H9 (cell line): ENCODE measurements at regions not wholly inside any gene's neighbourhood (a gene's known extent, or its start where the extent isn't known, plus 50 kb on each side); places are given as distances from the start of the nearest gene placed in this dataset.

Source experiments
- DNase-seq: peaks from one replicate; pipeline ENCODE4 v3.0.0-alpha.2; 2017
- H2AFZ ChIP-seq: one replicate; pipeline ENCODE4 v1.6.1; 2013; ENCODE audit warnings: mild to moderate bottlenecking, low read length, control low read depth, moderate library complexity
- H2AK5ac ChIP-seq: 2 replicates; pipeline ENCODE4 v1.6.1; 2013; ENCODE audit warnings: low read length, control low read depth, mixed read lengths; ENCODE audit not compliant: insufficient read length
- H2BK120ac ChIP-seq: one replicate; pipeline ENCODE4 v1.6.1; 2013; ENCODE audit warnings: low read depth, mild to moderate bottlenecking, low read length, control low read depth, inconsistent platforms; ENCODE audit not compliant: poor library complexity, severe bottlenecking
- H2BK12ac ChIP-seq: 2 replicates; pipeline ENCODE4 v1.6.1; 2013; ENCODE audit warnings: low read length, control low read depth, mixed read lengths, low read depth; ENCODE audit not compliant: insufficient read length
- H2BK15ac ChIP-seq: 2 replicates; pipeline ENCODE4 v1.6.1; 2013; ENCODE audit warnings: low read depth, low read length, control low read depth
- H2BK20ac ChIP-seq: one replicate; pipeline ENCODE4 v1.6.1; 2013; ENCODE audit warnings: low read depth, mild to moderate bottlenecking, low read length, control low read depth, inconsistent platforms; ENCODE audit not compliant: poor library complexity, severe bottlenecking
- H2BK5ac ChIP-seq: 2 replicates; pipeline ENCODE4 v1.6.1; 2013; ENCODE audit warnings: low read length, control low read depth, mixed read lengths; ENCODE audit not compliant: insufficient read length
- H3K14ac ChIP-seq: 2 replicates; pipeline ENCODE4 v1.6.1; 2013; ENCODE audit warnings: low read length, control low read depth; ENCODE audit not compliant: insufficient read depth
- H3K18ac ChIP-seq: 2 replicates; pipeline ENCODE4 v1.6.1; 2013; ENCODE audit warnings: low read depth, mild to moderate bottlenecking, mixed read lengths, low read length, control low read depth; ENCODE audit not compliant: insufficient read length
- H3K23ac ChIP-seq: 2 replicates; pipeline ENCODE4 v1.6.1; 2013; ENCODE audit warnings: low read length, control low read depth, mixed read lengths, low read depth; ENCODE audit not compliant: insufficient read length
- H3K23me2 ChIP-seq: 2 replicates; pipeline ENCODE4 v1.6.1; 2013; ENCODE audit warnings: low read depth, mild to moderate bottlenecking, mixed read lengths, low read length, control low read depth; ENCODE audit not compliant: insufficient read length, poor library complexity, severe bottlenecking
- H3K27ac ChIP-seq: 2 replicates; pipeline ENCODE4 v1.5.1; 2013; ENCODE audit warnings: low read length, control low read depth, mixed read lengths, low read depth; ENCODE audit not compliant: insufficient read length
- H3K27me3 ChIP-seq: 2 replicates; pipeline ENCODE4 v1.6.1; 2013; ENCODE audit warnings: low read length, control low read depth, inconsistent platforms; ENCODE audit not compliant: insufficient read depth
- H3K4ac ChIP-seq: 2 replicates; pipeline ENCODE4 v1.6.1; 2013; ENCODE audit warnings: low read depth, mild to moderate bottlenecking, control low read depth, inconsistent platforms, low read length, moderate library complexity
- H3K4me1 ChIP-seq: 2 replicates; pipeline ENCODE4 v1.6.1; 2013; ENCODE audit warnings: low read length, control low read depth, inconsistent platforms; ENCODE audit not compliant: insufficient read depth
- H3K4me2 ChIP-seq: 2 replicates; pipeline ENCODE4 v1.6.1; 2013; ENCODE audit warnings: low read length, control low read depth, mixed read lengths; ENCODE audit not compliant: insufficient read length, insufficient read depth
- H3K56ac ChIP-seq: 2 replicates; pipeline ENCODE4 v1.6.1; 2013; ENCODE audit warnings: low read depth, mild to moderate bottlenecking, mixed read lengths, low read length, control low read depth; ENCODE audit not compliant: insufficient read length
- H3K79me1 ChIP-seq: 2 replicates; pipeline ENCODE4 v1.6.1; 2013; ENCODE audit warnings: low read depth, mild to moderate bottlenecking, moderate library complexity, low read length, control low read depth, inconsistent platforms; ENCODE audit not compliant: insufficient read depth, poor library complexity, severe bottlenecking
- H3K79me2 ChIP-seq: 2 replicates; pipeline ENCODE4 v1.6.1; 2013; ENCODE audit warnings: low read length, control low read depth, inconsistent platforms; ENCODE audit not compliant: insufficient read depth
- H3K9ac ChIP-seq: 2 replicates; pipeline ENCODE4 v1.6.1; 2013; ENCODE audit warnings: low read length, control low read depth, mixed read lengths; ENCODE audit not compliant: insufficient read length; ENCODE audit errors: extremely low read depth
- H3K9me3 ChIP-seq: one replicate; pipeline ENCODE4 v1.6.1; 2013; ENCODE audit warnings: low read depth, low read length, inconsistent platforms; ENCODE audit not compliant: control insufficient read depth
- H3T11ph ChIP-seq: one replicate; pipeline ENCODE4 v1.6.1; 2013; ENCODE audit warnings: mild to moderate bottlenecking, low read length, control low read depth, inconsistent platforms
- H4K20me1 ChIP-seq: one replicate; pipeline ENCODE4 v1.6.1; 2013; ENCODE audit not compliant: control insufficient read depth, insufficient read length, insufficient read depth
- H4K5ac ChIP-seq: 2 replicates; pipeline ENCODE4 v1.6.1; 2013; ENCODE audit warnings: low read depth, mild to moderate bottlenecking, mixed read lengths, low read length, control low read depth; ENCODE audit not compliant: insufficient read length
- H4K8ac ChIP-seq: replicated peaks from 2 replicates; pipeline ENCODE4 v1.6.1; 2013; ENCODE audit warnings: low read length, control low read depth, mixed read lengths, low read depth; ENCODE audit not compliant: insufficient read length
- H4K91ac ChIP-seq: 2 replicates; pipeline ENCODE4 v1.6.1; 2013; ENCODE audit warnings: low read depth, mild to moderate bottlenecking, moderate library complexity, mixed read lengths, low read length, control low read depth; ENCODE audit not compliant: insufficient read length
- H3K27ac Mint-ChIP-seq, 3 experiments: 2 replicates in 2 of 3; 3 replicates in 1 of 3; pipeline ENCODE4 v1.8.0; 2020 to 2021; ENCODE audit warnings: mixed read lengths in 3 of 3, mild to moderate bottlenecking in 1 of 3, moderate library complexity in 1 of 3
- H3K27me3 Mint-ChIP-seq: 2 replicates; pipeline ENCODE4 v1.8.0; 2021; ENCODE audit warnings: low read depth, mild to moderate bottlenecking, moderate library complexity, mixed read lengths
- H3K36me3 Mint-ChIP-seq, 3 experiments: 2 replicates in 2 of 3; 3 replicates in 1 of 3; pipeline ENCODE4 v1.8.0; 2020 to 2021; ENCODE audit warnings: low read depth in 3 of 3, mixed read lengths in 3 of 3; ENCODE audit not compliant: insufficient read depth in 1 of 3
- H3K4me1 Mint-ChIP-seq, 2 experiments: 2 replicates each; pipeline ENCODE4 v1.8.0; 2020; ENCODE audit warnings: mixed read lengths in 2 of 2
- H3K4me3 Mint-ChIP-seq, 2 experiments: 2 replicates in 1 of 2; 3 replicates in 1 of 2; pipeline ENCODE4 v1.8.0; 2020 to 2021; ENCODE audit warnings: mild to moderate bottlenecking in 2 of 2, mixed read lengths in 2 of 2, moderate library complexity in 1 of 2
- H3K9me3 Mint-ChIP-seq, 2 experiments: 2 replicates in 1 of 2; 3 replicates in 1 of 2; pipeline ENCODE4 v1.8.0; 2020; ENCODE audit warnings: mild to moderate bottlenecking in 2 of 2, mixed read lengths in 2 of 2, moderate library complexity in 1 of 2
- CTCF ChIP-seq: fragments of 200-600 bp; sonication (generic); conservative IDR thresholded peaks from 3 replicates; pipeline ENCODE4 v1.8.0; 2021; ENCODE audit warnings: antibody characterized with exemption, mild to moderate bottlenecking
- WGBS: extraction: QIAGEN DNeasy Blood & Tissue Kit; methylation state at CpG from one replicate; pipeline ENCODE4 v1.1.7; 2013; ENCODE audit warnings: missing lambda C conversion rate, low lambda C conversion rate, mixed read lengths; ENCODE audit not compliant: insufficient read length; ENCODE audit errors: extremely low coverage; 5-methylcytosine and 5-hydroxymethylcytosine counted together

GRCh38 chr6:74967821-74968220, 238.0 kb downstream of the COL12A1 start:
- DNase-seq: no peak
- no peak overlapping the region for H3K18ac ChIP-seq
- H2BK12ac ChIP-seq: no peak overlapping the region
- H3K23ac ChIP-seq: no peak overlapping the region
- H3K4me2 ChIP-seq: no peak overlapping the region
- peaks cover 0 to 4% (median 0%) of the 10 kb centered on the region in 3 experiments; a peak in 1 of 7 replicates for H3K36me3 Mint-ChIP-seq
- no peaks in the 10 kb centered on the region for H3K27me3 ChIP-seq
- no peak overlapping the region for H2AFZ ChIP-seq
- H3K27ac Mint-ChIP-seq: no peak overlapping the region
- no peak overlapping the region for H2BK120ac ChIP-seq
- no peaks in the 10 kb centered on the region for H3K23me2 ChIP-seq
- H4K5ac ChIP-seq: no peak overlapping the region
- TF ChIP-seq CTCF: no peak
- H3T11ph ChIP-seq: no peak overlapping the region
- no peak overlapping the region for H3K4ac ChIP-seq
- H3K27ac ChIP-seq: no peak overlapping the region
- H3K14ac ChIP-seq: no peak overlapping the region
- H3K9ac ChIP-seq: no peak overlapping the region
- no peaks in the 10 kb centered on the region for H4K20me1 ChIP-seq
- no peak overlapping the region for H3K4me3 Mint-ChIP-seq
- no peak overlapping the region for H2AK5ac ChIP-seq
- no peak overlapping the region for H2BK15ac ChIP-seq
- H3K79me2 ChIP-seq: no peaks in the 10 kb centered on the region
- H4K91ac ChIP-seq: no peak overlapping the region
- no peaks in the 10 kb centered on the region for H3K79me1 ChIP-seq
- H3K4me1 Mint-ChIP-seq: peaks cover 8 to 15% of the 10 kb centered on the region in 2 experiments; a peak in 3 of 4 replicates
- H2BK20ac ChIP-seq: no peak overlapping the region
- H3K56ac ChIP-seq: no peak overlapping the region
- no peaks in the 10 kb centered on the region; the same call in 1 of the 2 replicates for H3K27me3 Mint-ChIP-seq
- no peaks in the 10 kb centered on the region for H3K9me3 ChIP-seq
- no peaks in the 10 kb centered on the region; a peak in 1 of 5 replicates for H3K9me3 Mint-ChIP-seq
- no peak overlapping the region for H2BK5ac ChIP-seq
- H4K8ac ChIP-seq: no peak overlapping the region
- no peaks in the 10 kb centered on the region for H3K4me1 ChIP-seq
- no CpG with 5 or more reads among the region's 1 CpG for WGBS
